ENCODE measurements at regions not wholly inside any gene's neighbourhood (a gene's known extent, or its start where the extent isn't known, plus 50 kb on each side); places are given as distances from the start of the nearest gene placed in this dataset.
"Not testable (repeated sequence)": the region's sequence is repeated elsewhere in the genome, so short reads cannot be mapped to it uniquely, and the experiment has no call there.

DNA sequence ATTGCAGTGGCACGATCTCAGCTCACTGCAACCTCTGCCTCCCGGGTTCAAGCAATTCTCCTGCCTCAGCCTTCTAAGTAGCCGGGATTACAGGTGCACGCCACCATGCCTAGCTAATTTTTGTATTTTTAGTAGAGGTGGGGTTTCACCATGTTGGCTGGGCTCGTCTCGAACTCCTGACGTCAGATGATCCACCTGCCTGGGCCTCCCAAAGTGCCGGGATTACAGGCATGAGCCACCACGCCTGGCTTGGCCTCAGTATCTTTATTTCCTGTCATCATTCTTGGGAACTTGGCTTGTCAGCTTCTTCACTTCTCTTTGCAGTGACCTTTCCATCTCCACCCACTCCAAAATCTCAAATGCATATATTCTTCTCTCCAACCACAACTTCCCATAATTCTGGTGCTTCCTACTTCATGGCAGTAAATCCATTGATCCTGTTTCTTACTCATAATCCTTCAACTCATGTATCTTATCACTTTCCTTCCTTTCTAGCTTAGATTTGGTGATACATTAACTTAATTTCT, 127.5 kb upstream of the SATB1 start:
- TF ChIP-seq POLR2A (IDR thresholded peaks at IDR 0.05; ENCODE audit: low read depth, low read length); MXI1 (IDR thresholded peaks at IDR 0.05; ENCODE audit: borderline replicate concordance, low read depth, low read length); FOS (IDR thresholded peaks at IDR 0.05; ENCODE audit: low read depth, low read length); RCOR1 (IDR thresholded peaks at IDR 0.05; ENCODE audit: insufficient replicate concordance, low read length); CHD1 (IDR thresholded peaks at IDR 0.05; ENCODE audit: low read depth, low read length); MAFK (IDR thresholded peaks at IDR 0.05; ENCODE audit: low read depth, low read length); RAD21 (IDR thresholded peaks at IDR 0.05; ENCODE audit: low read length); CEBPB (IDR thresholded peaks at IDR 0.05; ENCODE audit: low read depth, low read length); RFX5 (IDR thresholded peaks at IDR 0.05; ENCODE audit: low read depth, low read length); SMC3 (IDR thresholded peaks at IDR 0.05; ENCODE audit: low read depth, low read length): not testable (repeated sequence)
- TF ChIP-seq, protein P1, sequence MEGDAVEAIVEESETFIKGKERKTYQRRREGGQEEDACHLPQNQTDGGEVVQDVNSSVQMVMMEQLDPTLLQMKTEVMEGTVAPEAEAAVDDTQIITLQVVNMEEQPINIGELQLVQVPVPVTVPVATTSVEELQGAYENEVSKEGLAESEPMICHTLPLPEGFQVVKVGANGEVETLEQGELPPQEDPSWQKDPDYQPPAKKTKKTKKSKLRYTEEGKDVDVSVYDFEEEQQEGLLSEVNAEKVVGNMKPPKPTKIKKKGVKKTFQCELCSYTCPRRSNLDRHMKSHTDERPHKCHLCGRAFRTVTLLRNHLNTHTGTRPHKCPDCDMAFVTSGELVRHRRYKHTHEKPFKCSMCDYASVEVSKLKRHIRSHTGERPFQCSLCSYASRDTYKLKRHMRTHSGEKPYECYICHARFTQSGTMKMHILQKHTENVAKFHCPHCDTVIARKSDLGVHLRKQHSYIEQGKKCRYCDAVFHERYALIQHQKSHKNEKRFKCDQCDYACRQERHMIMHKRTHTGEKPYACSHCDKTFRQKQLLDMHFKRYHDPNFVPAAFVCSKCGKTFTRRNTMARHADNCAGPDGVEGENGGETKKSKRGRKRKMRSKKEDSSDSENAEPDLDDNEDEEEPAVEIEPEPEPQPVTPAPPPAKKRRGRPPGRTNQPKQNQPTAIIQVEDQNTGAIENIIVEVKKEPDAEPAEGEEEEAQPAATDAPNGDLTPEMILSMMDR (conservative IDR thresholded peaks at IDR 0.05; ENCODE audit: low read depth, low read length), result not testable (repeated sequence)
- TF ChIP-seq, protein P2, sequence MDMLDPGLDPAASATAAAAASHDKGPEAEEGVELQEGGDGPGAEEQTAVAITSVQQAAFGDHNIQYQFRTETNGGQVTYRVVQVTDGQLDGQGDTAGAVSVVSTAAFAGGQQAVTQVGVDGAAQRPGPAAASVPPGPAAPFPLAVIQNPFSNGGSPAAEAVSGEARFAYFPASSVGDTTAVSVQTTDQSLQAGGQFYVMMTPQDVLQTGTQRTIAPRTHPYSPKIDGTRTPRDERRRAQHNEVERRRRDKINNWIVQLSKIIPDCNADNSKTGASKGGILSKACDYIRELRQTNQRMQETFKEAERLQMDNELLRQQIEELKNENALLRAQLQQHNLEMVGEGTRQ (IDR thresholded peaks at IDR 0.05; ENCODE audit: low read depth, low read length), result not testable (repeated sequence)
